SK-N-MC (cell line): ENCODE measurements at regions not wholly inside any gene's neighbourhood (a gene's known extent, or its start where the extent isn't known, plus 50 kb on each side); places are given as distances from the start of the nearest gene placed in this dataset.

ENCODE experiments used
- EZH2 ChIP-seq: fragments of 200-600 bp; sonication (generic); IDR thresholded peaks from one replicate; pipeline ENCODE4 v1.6.1; 2017; ENCODE audit warnings: antibody characterized with exemption
- POLR2AphosphoS5 ChIP-seq: IDR thresholded peaks from 2 replicates; pipeline ENCODE4 v1.6.1; 2012; ENCODE audit warnings: mild to moderate bottlenecking, low read depth, low read length, borderline replicate concordance

DNA sequence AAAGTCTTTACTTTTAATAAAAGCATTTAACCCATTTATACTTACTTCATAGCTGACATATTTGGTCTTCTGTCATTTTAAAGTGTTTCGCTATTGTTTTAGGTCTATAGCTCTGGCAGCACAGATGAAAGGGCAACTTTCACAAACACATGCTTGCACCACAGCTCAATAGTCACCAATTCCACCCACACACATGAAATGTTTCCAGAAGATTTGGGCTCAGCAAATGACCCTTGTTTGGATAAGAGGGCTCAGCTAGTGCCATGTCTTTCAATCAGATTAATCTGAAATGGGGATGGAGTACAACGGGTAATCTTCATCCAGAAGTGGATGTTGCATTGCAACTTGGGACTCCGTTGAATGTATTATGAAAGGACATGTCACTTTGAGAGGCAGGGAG is 176.0 kb downstream of the FGF18 start:
- no peak for TF ChIP-seq POLR2AphosphoS5
- TF ChIP-seq EZH2: no peak
